ENCODE measurements at regions not wholly inside any gene's neighbourhood (a gene's known extent, or its start where the extent isn't known, plus 50 kb on each side); places are given as distances from the start of the nearest gene placed in this dataset.
"Not testable (repeated sequence)": the region's sequence is repeated elsewhere in the genome, so short reads cannot be mapped to it uniquely, and the experiment has no call there.

DNA sequence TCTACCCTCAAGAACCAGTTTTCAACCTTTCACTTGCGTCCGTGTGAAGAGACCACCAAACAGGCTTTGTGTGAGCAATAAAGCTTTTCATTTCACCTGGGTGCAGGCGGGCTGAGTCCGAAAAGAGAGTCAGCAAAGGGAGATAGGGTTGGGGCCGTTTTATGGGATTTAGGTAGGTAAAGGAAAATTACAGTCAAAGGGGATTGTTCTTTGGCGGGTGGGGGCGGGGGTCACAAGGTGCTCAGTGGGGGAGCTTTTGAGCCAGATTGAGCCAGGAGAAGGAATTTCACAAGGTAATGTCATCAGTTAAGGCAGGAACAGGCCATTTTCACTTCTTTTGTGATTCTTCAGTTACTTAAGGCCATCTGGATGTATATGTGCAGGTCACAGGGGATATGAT, 52.7 kb downstream of the BEX3 start:
- TF ChIP-seq CTCF, POLR2A (IDR thresholded peaks at IDR 0.05): not testable (repeated sequence)
